ENCODE measurements at regions not wholly inside any gene's neighbourhood (a gene's known extent, or its start where the extent isn't known, plus 50 kb on each side); places are given as distances from the start of the nearest gene placed in this dataset.
A peak's percentile ranks its signal among the peaks of the same experiment; 100 is the strongest.

GRCh38 chr14:27077214-27077613 lies 479.4 kb upstream of the NOVA1 start:
- H3K4me3 ChIP-seq: no peak overlapping the region
- no peak for DNase-seq (ENCODE audit: low spot score)
- TF ChIP-seq CTCF (IDR thresholded peaks at IDR 0.05): no peak
- ATAC-seq (ENCODE audit: insufficient number of reproducible peaks, low FRiP score, low read depth): no peak
- H3K9me3 ChIP-seq: no peaks in the 10 kb centered on the region
- H3K27ac ChIP-seq: peak overlapping the region in 1 of 2 donors; percentile 54
- no peaks in the 10 kb centered on the region for H3K27me3 ChIP-seq (replicated peaks; ENCODE audit: insufficient read depth)
- H3K4me1 ChIP-seq (ENCODE audit: control insufficient read depth in 1 of 2, low read depth in 2 of 2): peaks cover 8 to 19% of the 10 kb centered on the region in 2 donors
- H3K36me3 ChIP-seq: no peaks in the 10 kb centered on the region

GRCh38 chr14:27077710-27078109 lies 479.9 kb upstream of the NOVA1 start:
- ATAC-seq (ENCODE audit: insufficient number of reproducible peaks, low FRiP score, low read depth): no peak

GRCh38 chr14:27078191-27078590 lies 480.4 kb upstream of the NOVA1 start:
- ATAC-seq (ENCODE audit: insufficient number of reproducible peaks, low FRiP score, low read depth): peak; percentile 76

More at GRCh38 chr14:27077710-27078109, 479.9 kb upstream of the NOVA1 start:
- H3K27ac ChIP-seq: peak overlapping the region in 1 of 2 donors; percentile 54
- no peaks in the 10 kb centered on the region for H3K27me3 ChIP-seq (replicated peaks; ENCODE audit: insufficient read depth)
- TF ChIP-seq CTCF (IDR thresholded peaks at IDR 0.05): no peak
- H3K9me3 ChIP-seq: no peaks in the 10 kb centered on the region
- no peak overlapping the region for H3K4me3 ChIP-seq
- H3K36me3 ChIP-seq: no peaks in the 10 kb centered on the region
- no peak for DNase-seq (ENCODE audit: low spot score)
- H3K4me1 ChIP-seq (ENCODE audit: control insufficient read depth in 1 of 2, low read depth in 2 of 2): peaks cover 8 to 19% of the 10 kb centered on the region in 2 donors

GRCh38 chr14:27079716-27080115 lies 481.9 kb upstream of the NOVA1 start:
- no peaks in the 10 kb centered on the region for H3K9me3 ChIP-seq
- no peaks in the 10 kb centered on the region for H3K27me3 ChIP-seq (replicated peaks; ENCODE audit: insufficient read depth)
- no peak overlapping the region for H3K4me3 ChIP-seq
- no peak for TF ChIP-seq CTCF (IDR thresholded peaks at IDR 0.05)
- no peaks in the 10 kb centered on the region for H3K36me3 ChIP-seq
- H3K4me1 ChIP-seq (ENCODE audit: control insufficient read depth in 1 of 2, low read depth in 2 of 2): peaks cover 8 to 19% of the 10 kb centered on the region in 2 donors
- no peak overlapping the region for H3K27ac ChIP-seq
- DNase-seq (ENCODE audit: low spot score): no peak
- no peak for ATAC-seq (ENCODE audit: insufficient number of reproducible peaks, low FRiP score, low read depth)

More at GRCh38 chr14:27078191-27078590, 480.4 kb upstream of the NOVA1 start:
- peak overlapping the region in 1 of 2 donors; percentile 54 for H3K27ac ChIP-seq
- H3K27me3 ChIP-seq (replicated peaks; ENCODE audit: insufficient read depth): no peaks in the 10 kb centered on the region
- no peak overlapping the region for H3K4me3 ChIP-seq
- no peaks in the 10 kb centered on the region for H3K9me3 ChIP-seq
- DNase-seq (ENCODE audit: low spot score): no peak
- no peak for TF ChIP-seq CTCF (IDR thresholded peaks at IDR 0.05)
- H3K4me1 ChIP-seq (ENCODE audit: control insufficient read depth in 1 of 2, low read depth in 2 of 2): peaks cover 8 to 19% of the 10 kb centered on the region in 2 donors
- H3K36me3 ChIP-seq: no peaks in the 10 kb centered on the region

- H3K4me3 ChIP-seq: no peak overlapping the region
Observed at GRCh38 chr14:27085500-27085899, 487.7 kb upstream of the NOVA1 start.

More at GRCh38 chr14:27085500-27085899, 487.7 kb upstream of the NOVA1 start:
- Histone ChIP-seq H3K27me3 (replicated peaks; ENCODE audit: insufficient read depth) (no peaks in the 10 kb centered on the region), H3K9me3 (no peaks in the 10 kb centered on the region), H3K27ac (no peak overlapping the region), H3K4me1 (ENCODE audit: control insufficient read depth in 1 of 2, low read depth in 2 of 2) (no peaks in the 10 kb centered on the region), H3K36me3 (no peaks in the 10 kb centered on the region)
- TF ChIP-seq CTCF (IDR thresholded peaks at IDR 0.05): no peak
- ATAC-seq (ENCODE audit: insufficient number of reproducible peaks, low FRiP score, low read depth) (no peak), DNase-seq (ENCODE audit: low spot score) (no peak)
